CD4-positive, alpha-beta T cell (primary cell): ENCODE measurements at regions not wholly inside any gene's neighbourhood (a gene's known extent, or its start where the extent isn't known, plus 50 kb on each side); places are given as distances from the start of the nearest gene placed in this dataset.

Experiments used
- ATAC-seq: fragments of 200-7000 bp; cut with Tn5 transposase; one replicate; pipeline ENCODE4 v1.10.0; 2022; ENCODE audit warnings: mild to moderate bottlenecking; ENCODE audit not compliant: poor library complexity
- CTCF ChIA-PET: fragments of 350-600 bp; sonication (Branson Sonifier 250); formaldehyde crosslinking; loops from one replicate; lab custom pipeline; 2021; ENCODE audit warnings: antibody characterized with exemption, inconsistent platforms; lab: Charles Lee
- POLR2A ChIA-PET: fragments of 350-600 bp; sonication (Branson Sonifier 250); formaldehyde crosslinking; loops from one replicate; lab custom pipeline; 2021; ENCODE audit warnings: antibody characterized with exemption, inconsistent platforms; lab: Charles Lee
- DNase-seq, 14 experiments: peaks; one replicate each; pipeline ENCODE4 v3.0.0-alpha.2; 2013 to 2020; ENCODE audit warnings: mixed read lengths in 2 of 14
- H3K27ac ChIP-seq, 2 donors: one replicate each; pipeline versions ENCODE4 v1.5.1 to v1.7.0; 2013; ENCODE audit warnings: low read length in 2 of 2, low read depth in 1 of 2, mild to moderate bottlenecking in 1 of 2
- H3K27me3 ChIP-seq, 2 experiments: 1 replicate in 1 of 2; 2 replicates in 1 of 2; pipeline versions ENCODE4 v1.6.1 to v1.7.0; 2013; ENCODE audit warnings: low read length in 2 of 2, control low read depth in 1 of 2, mild to moderate bottlenecking in 1 of 2, moderate library complexity in 1 of 2; ENCODE audit not compliant: insufficient read depth in 2 of 2, control insufficient read depth in 1 of 2
- H3K36me3 ChIP-seq: one replicate; pipeline ENCODE4 v1.6.1; 2013; ENCODE audit warnings: low read length, control low read depth; ENCODE audit not compliant: insufficient read depth
- H3K4me1 ChIP-seq: one replicate; pipeline ENCODE4 v1.6.1; 2013; ENCODE audit warnings: low read length, control low read depth; ENCODE audit not compliant: insufficient read depth
- H3K4me3 ChIP-seq: one replicate; pipeline ENCODE4 v1.5.1; 2013; ENCODE audit warnings: mild to moderate bottlenecking, low read length, moderate library complexity
- H3K9me3 ChIP-seq, 2 experiments: 1 replicate in 1 of 2; 2 replicates in 1 of 2; pipeline versions ENCODE4 v1.6.1 to v1.7.0; 2013; ENCODE audit warnings: low read length in 2 of 2, mild to moderate bottlenecking in 2 of 2, control low read depth in 1 of 2, moderate library complexity in 1 of 2; ENCODE audit not compliant: control insufficient read depth in 1 of 2, insufficient read depth in 1 of 2
- H3K27ac Mint-ChIP-seq: one replicate; pipeline ENCODE4 v1.8.0; 2020; ENCODE audit warnings: mixed read lengths
- H3K27me3 Mint-ChIP-seq: one replicate; pipeline ENCODE4 v1.8.0; 2021; ENCODE audit warnings: mixed read lengths
- H3K36me3 Mint-ChIP-seq: one replicate; pipeline ENCODE4 v1.8.0; 2021; ENCODE audit warnings: low read depth, mixed read lengths
- H3K4me1 Mint-ChIP-seq: one replicate; pipeline ENCODE4 v1.8.0; 2021; ENCODE audit warnings: low read depth, mixed read lengths
- H3K4me3 Mint-ChIP-seq: one replicate; pipeline ENCODE4 v1.8.0; 2020; ENCODE audit warnings: mild to moderate bottlenecking, mixed read lengths
- H3K9me3 Mint-ChIP-seq: one replicate; pipeline ENCODE4 v1.8.0; 2020; ENCODE audit warnings: mixed read lengths
- CTCF ChIP-seq: fragments of 200-600 bp; IDR thresholded peaks from one replicate; pipeline ENCODE4 v1.8.0; 2022; ENCODE audit warnings: antibody characterized with exemption, mild to moderate bottlenecking
- intact Hi-C, 2 experiments: fragments of 100-400 bp; cut with DNase I in 1 of 2; cut with micrococcal nuclease in 1 of 2; formaldehyde crosslinking; loops; one replicate each; pipeline versions ENCODE4 v1.15.1 to v1.9.0; 2023 to 2025; cut with DNase I, micrococcal nuclease

GRCh38 chr13:54162069-54162468, 1133.5 kb downstream of the OLFM4 start:
- Mint-ChIP-seq H3K27me3 (no peaks in the 10 kb centered on the region), H3K4me1 (no peaks in the 10 kb centered on the region), H3K9me3 (peaks cover 4% of the 10 kb centered on the region), H3K27ac (no peak overlapping the region), H3K36me3 (no peaks in the 10 kb centered on the region), H3K4me3 (no peak overlapping the region)
- Histone ChIP-seq H3K27ac (no peak overlapping the region), H3K36me3 (no peaks in the 10 kb centered on the region), H3K9me3 (peaks cover 5 to 7% of the 10 kb centered on the region in 2 experiments), H3K4me1 (no peaks in the 10 kb centered on the region), H3K27me3 (no peaks in the 10 kb centered on the region), H3K4me3 (no peak overlapping the region)
- ChIA-PET POLR2A (no interaction called here), CTCF (no interaction called here)
- DNase-seq (no peak), ATAC-seq (no peak)
- TF ChIP-seq CTCF = no peak
- intact Hi-C loops = no loop called here

- Histone ChIP-seq H3K4me1 (no peaks in the 10 kb centered on the region), H3K27ac (no peak overlapping the region), H3K36me3 (no peaks in the 10 kb centered on the region), H3K27me3 (no peaks in the 10 kb centered on the region), H3K4me3 (no peak overlapping the region), H3K9me3 (peaks cover 0 to 9% of the 10 kb centered on the region in 2 experiments)
- no peak overlapping the region for H3K4me3 Mint-ChIP-seq
- ChIA-PET POLR2A (no interaction called here), CTCF (no interaction called here)
- H3K4me1 Mint-ChIP-seq = no peaks in the 10 kb centered on the region
- peaks cover 4% of the 10 kb centered on the region for H3K9me3 Mint-ChIP-seq
- H3K27ac Mint-ChIP-seq = no peak overlapping the region
- no peaks in the 10 kb centered on the region for H3K36me3 Mint-ChIP-seq
- intact Hi-C loops = no loop called here
- no peaks in the 10 kb centered on the region for H3K27me3 Mint-ChIP-seq
- no peak for ATAC-seq
- no peak for DNase-seq
- no peak for TF ChIP-seq CTCF
Measured at GRCh38 chr13:54165581-54166215, 1137.1 kb downstream of the OLFM4 start.

GRCh38 chr13:54173996-54174395, 1145.4 kb downstream of the OLFM4 start:
- ChIA-PET POLR2A (no interaction called here), CTCF (no interaction called here)
- H3K9me3 ChIP-seq = peaks cover 0 to 7% of the 10 kb centered on the region in 2 experiments
- Mint-ChIP-seq H3K4me1 (no peaks in the 10 kb centered on the region), H3K36me3 (no peaks in the 10 kb centered on the region), H3K4me3 (no peak overlapping the region), H3K27me3 (no peaks in the 10 kb centered on the region), H3K9me3 (peaks cover 10% of the 10 kb centered on the region), H3K27ac (no peak overlapping the region)
- H3K36me3 ChIP-seq = no peaks in the 10 kb centered on the region
- H3K27me3 ChIP-seq = no peaks in the 10 kb centered on the region
- ATAC-seq = no peak
- no peak for TF ChIP-seq CTCF
- H3K4me1 ChIP-seq = no peaks in the 10 kb centered on the region
- no peak overlapping the region for H3K4me3 ChIP-seq
- H3K27ac ChIP-seq = no peak overlapping the region
- DNase-seq = no peak
- intact Hi-C loops = no loop called here
